ENCODE measurements at regions not wholly inside any gene's neighbourhood (a gene's known extent, or its start where the extent isn't known, plus 50 kb on each side); places are given as distances from the start of the nearest gene placed in this dataset.

DNA sequence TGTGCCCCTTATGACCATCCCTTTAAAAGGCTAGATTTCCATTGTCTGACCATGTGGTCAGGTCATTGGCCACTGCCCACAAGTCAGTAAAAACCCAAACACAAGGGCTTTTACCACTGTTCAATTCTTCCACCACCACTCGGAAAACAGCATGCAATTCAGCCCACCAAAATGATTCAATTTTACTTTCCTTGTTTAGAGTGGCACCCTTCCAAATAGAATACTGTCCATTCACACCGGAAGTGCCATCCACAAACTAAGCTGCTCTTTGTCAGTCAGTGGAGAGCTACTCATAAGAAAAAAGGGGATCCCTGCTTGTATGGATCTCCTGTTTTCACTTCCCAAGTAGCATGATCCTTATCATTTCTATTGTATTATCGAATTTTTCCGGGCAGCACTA, 350.7 kb upstream of the MBL2 start:
- TF ChIP-seq, protein P1, sequence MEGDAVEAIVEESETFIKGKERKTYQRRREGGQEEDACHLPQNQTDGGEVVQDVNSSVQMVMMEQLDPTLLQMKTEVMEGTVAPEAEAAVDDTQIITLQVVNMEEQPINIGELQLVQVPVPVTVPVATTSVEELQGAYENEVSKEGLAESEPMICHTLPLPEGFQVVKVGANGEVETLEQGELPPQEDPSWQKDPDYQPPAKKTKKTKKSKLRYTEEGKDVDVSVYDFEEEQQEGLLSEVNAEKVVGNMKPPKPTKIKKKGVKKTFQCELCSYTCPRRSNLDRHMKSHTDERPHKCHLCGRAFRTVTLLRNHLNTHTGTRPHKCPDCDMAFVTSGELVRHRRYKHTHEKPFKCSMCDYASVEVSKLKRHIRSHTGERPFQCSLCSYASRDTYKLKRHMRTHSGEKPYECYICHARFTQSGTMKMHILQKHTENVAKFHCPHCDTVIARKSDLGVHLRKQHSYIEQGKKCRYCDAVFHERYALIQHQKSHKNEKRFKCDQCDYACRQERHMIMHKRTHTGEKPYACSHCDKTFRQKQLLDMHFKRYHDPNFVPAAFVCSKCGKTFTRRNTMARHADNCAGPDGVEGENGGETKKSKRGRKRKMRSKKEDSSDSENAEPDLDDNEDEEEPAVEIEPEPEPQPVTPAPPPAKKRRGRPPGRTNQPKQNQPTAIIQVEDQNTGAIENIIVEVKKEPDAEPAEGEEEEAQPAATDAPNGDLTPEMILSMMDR (IDR thresholded peaks at IDR 0.05), result no peak
- no peak for TF ChIP-seq POLR2A (IDR thresholded peaks at IDR 0.05)

All from gastroesophageal sphincter (tissue), 3 donors.